ENCODE measurements at regions not wholly inside any gene's neighbourhood (a gene's known extent, or its start where the extent isn't known, plus 50 kb on each side); places are given as distances from the start of the nearest gene placed in this dataset.

DNA sequence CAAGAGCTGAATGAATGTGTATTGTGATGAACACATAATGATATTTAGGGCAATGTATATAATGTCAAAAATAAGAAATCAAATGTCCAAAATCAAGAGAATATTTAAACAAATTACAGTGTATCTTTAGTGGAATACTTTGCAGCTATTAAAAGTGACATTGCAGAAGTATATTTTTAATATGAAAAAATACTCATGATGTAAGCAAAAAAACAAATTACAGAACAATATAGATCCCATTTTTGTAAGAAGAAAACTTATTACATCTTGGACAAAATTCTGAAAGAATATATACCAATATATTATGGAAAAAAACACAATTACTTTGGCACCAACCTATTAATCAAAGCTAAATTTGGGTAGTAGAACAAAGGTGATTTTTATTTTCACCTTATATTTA lies 308.2 kb upstream of the NEBL start:
- Mint-ChIP-seq H3K27me3 (ENCODE audit: low read depth, poor library complexity) (peaks cover 3% of the 10 kb centered on the region), H3K4me3 (no peak overlapping the region), H3K36me3 (ENCODE audit: low read depth) (peaks cover 16% of the 10 kb centered on the region), H3K27ac (no peak overlapping the region), H3K4me1 (peaks cover 4% of the 10 kb centered on the region), H3K9me3 (peaks cover 26% of the 10 kb centered on the region)
- TF ChIP-seq, protein P1, sequence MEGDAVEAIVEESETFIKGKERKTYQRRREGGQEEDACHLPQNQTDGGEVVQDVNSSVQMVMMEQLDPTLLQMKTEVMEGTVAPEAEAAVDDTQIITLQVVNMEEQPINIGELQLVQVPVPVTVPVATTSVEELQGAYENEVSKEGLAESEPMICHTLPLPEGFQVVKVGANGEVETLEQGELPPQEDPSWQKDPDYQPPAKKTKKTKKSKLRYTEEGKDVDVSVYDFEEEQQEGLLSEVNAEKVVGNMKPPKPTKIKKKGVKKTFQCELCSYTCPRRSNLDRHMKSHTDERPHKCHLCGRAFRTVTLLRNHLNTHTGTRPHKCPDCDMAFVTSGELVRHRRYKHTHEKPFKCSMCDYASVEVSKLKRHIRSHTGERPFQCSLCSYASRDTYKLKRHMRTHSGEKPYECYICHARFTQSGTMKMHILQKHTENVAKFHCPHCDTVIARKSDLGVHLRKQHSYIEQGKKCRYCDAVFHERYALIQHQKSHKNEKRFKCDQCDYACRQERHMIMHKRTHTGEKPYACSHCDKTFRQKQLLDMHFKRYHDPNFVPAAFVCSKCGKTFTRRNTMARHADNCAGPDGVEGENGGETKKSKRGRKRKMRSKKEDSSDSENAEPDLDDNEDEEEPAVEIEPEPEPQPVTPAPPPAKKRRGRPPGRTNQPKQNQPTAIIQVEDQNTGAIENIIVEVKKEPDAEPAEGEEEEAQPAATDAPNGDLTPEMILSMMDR (IDR thresholded peaks at IDR 0.05): no peak
- no peak for DNase-seq

DNA sequence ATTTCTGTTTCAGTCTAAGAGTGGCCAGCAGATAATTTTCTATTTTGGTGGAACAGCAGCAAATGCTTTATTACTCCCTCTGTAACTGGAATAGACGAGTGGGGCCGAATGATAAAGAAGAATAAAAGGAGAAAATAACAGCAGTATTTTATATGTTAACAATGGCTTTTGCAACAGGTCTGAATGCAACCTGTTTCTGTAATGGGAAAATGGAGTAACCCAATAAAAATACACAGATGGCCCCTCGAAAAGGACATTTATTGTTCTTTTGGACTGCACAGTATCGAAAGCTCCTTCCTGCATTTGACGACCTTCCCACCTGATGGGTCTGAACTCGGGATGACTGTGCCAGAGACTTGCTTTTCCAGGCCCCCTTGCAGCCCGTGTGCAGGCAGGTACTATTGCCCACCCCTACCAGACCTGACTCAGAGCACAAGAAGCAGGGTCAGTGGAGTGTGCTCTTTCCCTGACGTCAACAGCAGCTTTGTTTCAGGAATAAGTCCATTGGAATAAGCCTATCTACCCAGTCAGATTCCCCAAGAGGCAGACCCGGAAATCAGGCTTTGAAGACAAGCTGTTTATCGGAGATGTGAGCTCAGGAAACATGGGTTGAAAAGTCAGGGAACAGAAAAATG lies 306.5 kb upstream of the NEBL start:
- H3K9me3 Mint-ChIP-seq: peaks cover 22% of the 10 kb centered on the region
- no peak for DNase-seq
- no peak overlapping the region for H3K27ac Mint-ChIP-seq
- H3K4me1 Mint-ChIP-seq: no peaks in the 10 kb centered on the region
- H3K4me3 Mint-ChIP-seq: no peak overlapping the region
- peaks cover 16% of the 10 kb centered on the region for H3K36me3 Mint-ChIP-seq (ENCODE audit: low read depth)
- H3K27me3 Mint-ChIP-seq (ENCODE audit: low read depth, poor library complexity): no peaks in the 10 kb centered on the region
- TF ChIP-seq, protein P1 (IDR thresholded peaks at IDR 0.05): no peak

DNA sequence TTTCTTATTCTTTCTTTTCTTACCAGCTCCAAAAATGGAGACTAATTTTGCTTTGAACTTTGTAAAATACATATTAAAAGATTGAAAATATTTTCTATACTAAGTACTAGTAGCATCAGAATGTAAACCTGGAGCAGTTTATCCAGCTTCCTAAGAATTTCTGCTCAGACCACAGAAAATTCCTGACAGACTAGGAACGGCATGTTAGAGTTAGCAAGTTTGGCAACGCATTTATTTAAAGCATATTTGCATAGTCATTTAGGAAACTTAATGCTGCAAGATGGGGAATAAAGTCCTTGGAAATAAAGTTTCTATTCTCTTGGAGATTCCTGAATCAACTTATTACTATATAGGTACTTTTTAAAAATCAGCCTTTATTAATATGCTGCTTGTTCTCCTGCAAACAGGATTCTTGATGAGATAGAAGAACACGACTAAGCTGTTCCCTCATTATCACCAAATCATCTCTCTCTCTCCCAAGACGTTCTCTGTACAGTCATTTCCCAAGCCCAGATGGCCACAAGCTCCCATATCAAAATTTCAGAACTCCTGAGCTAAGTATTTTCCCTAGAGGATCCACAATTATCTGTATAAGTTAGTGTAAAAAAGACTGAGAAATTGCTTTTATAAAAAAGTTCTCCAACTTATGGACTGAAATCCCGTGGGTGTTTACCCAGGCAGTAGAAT lies 305.8 kb upstream of the NEBL start:
- peaks cover 22% of the 10 kb centered on the region for H3K9me3 Mint-ChIP-seq
- H3K27me3 Mint-ChIP-seq (ENCODE audit: low read depth, poor library complexity): peaks cover under 1% of the 10 kb centered on the region
- H3K27ac Mint-ChIP-seq: no peak overlapping the region
- H3K36me3 Mint-ChIP-seq (ENCODE audit: low read depth): peaks cover 18% of the 10 kb centered on the region
- no peaks in the 10 kb centered on the region for H3K4me1 Mint-ChIP-seq
- H3K4me3 Mint-ChIP-seq: no peak overlapping the region
- DNase-seq: no peak
- TF ChIP-seq, protein P1 (IDR thresholded peaks at IDR 0.05): no peak

DNA sequence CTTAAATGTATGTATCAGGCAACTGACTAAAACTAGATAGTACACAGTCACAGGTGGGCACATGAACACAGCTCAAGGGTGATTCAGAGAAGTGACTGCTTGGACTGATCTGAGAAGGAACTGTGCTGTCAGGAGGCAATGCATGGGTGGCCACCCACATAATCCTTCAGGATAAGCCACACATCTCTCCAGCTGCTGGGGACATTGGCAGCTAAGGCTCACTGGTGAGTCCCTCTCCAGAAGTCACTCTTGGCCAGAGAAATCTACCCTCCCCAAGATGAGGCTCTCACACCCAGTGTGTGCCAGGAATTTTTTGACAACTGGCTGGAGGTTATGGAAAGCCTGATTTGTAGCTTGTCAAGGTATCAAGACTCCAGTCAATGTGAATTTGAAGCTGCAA lies 302.4 kb upstream of the NEBL start:
- Mint-ChIP-seq H3K9me3 (peaks cover 23% of the 10 kb centered on the region), H3K4me3 (no peak overlapping the region), H3K27me3 (ENCODE audit: low read depth, poor library complexity) (peaks cover 5% of the 10 kb centered on the region), H3K4me1 (no peaks in the 10 kb centered on the region), H3K27ac (no peak overlapping the region), H3K36me3 (ENCODE audit: low read depth) (peaks cover 15% of the 10 kb centered on the region)
- no peak for DNase-seq
- TF ChIP-seq, protein P1 (IDR thresholded peaks at IDR 0.05): no peak

DNA sequence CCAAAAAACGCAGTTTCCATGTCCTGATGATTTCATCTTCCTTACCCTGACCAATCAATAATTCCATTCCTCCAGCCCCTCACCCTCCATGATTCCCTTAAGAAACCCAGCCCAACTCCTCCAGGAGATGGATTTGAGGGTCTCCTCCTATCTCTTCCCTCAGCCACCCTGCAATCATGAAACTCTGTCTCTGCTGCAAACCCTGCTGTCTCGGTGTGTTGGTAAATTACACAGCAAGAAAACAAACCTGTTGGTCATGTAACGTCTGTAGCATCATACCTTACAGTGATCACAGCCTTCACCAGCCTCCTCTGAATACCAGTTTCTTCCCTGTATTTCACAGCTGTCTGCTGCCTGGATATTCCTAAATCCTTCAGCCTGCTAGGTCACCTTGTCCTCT lies 300.7 kb upstream of the NEBL start:
- H3K9me3 Mint-ChIP-seq: peaks cover 23% of the 10 kb centered on the region
- peaks cover 5% of the 10 kb centered on the region for H3K27me3 Mint-ChIP-seq (ENCODE audit: low read depth, poor library complexity)
- no peaks in the 10 kb centered on the region for H3K4me1 Mint-ChIP-seq
- TF ChIP-seq, protein P1 (IDR thresholded peaks at IDR 0.05): no peak
- DNase-seq: no peak
- no peak overlapping the region for H3K27ac Mint-ChIP-seq
- H3K36me3 Mint-ChIP-seq (ENCODE audit: low read depth): peaks cover 15% of the 10 kb centered on the region
- H3K4me3 Mint-ChIP-seq: no peak overlapping the region
